ENCODE measurements at regions not wholly inside any gene's neighbourhood (a gene's known extent, or its start where the extent isn't known, plus 50 kb on each side); places are given as distances from the start of the nearest gene placed in this dataset.

GRCh38 chr2:147373800-147374422 is 470.9 kb upstream of the ACVR2A start:
- Histone ChIP-seq H3K27ac (ENCODE audit: low read length) (no peak overlapping the region), H3K4me1 (ENCODE audit: insufficient read depth, low read length) (no peaks in the 10 kb centered on the region), H3K9ac (ENCODE audit: low read depth, low read length) (no peak overlapping the region), H3K4me3 (ENCODE audit: low read length) (no peak overlapping the region), H3K9me3 (ENCODE audit: insufficient read depth, low read depth, low read length) (no peaks in the 10 kb centered on the region; the same call in 1 of the 2 replicates), H3K27me3 (ENCODE audit: insufficient read depth, low read length) (no peaks in the 10 kb centered on the region), H3K36me3 (ENCODE audit: insufficient read depth, low read depth, low read length) (no peaks in the 10 kb centered on the region)

GRCh38 chr2:147368306-147368705 is 476.5 kb upstream of the ACVR2A start:
- H3K4me1 ChIP-seq (ENCODE audit: insufficient read depth, low read length): no peaks in the 10 kb centered on the region
- no peak overlapping the region for H3K4me3 ChIP-seq (ENCODE audit: low read length)
- H3K9me3 ChIP-seq (ENCODE audit: insufficient read depth, low read depth, low read length): no peaks in the 10 kb centered on the region; the same call in 1 of the 2 replicates
- no peaks in the 10 kb centered on the region for H3K36me3 ChIP-seq (ENCODE audit: insufficient read depth, low read depth, low read length)
- no peak overlapping the region for H3K9ac ChIP-seq (ENCODE audit: low read depth, low read length)
- H3K27me3 ChIP-seq (ENCODE audit: insufficient read depth, low read length): no peaks in the 10 kb centered on the region
- H3K27ac ChIP-seq (ENCODE audit: low read length): no peak overlapping the region

GRCh38 chr2:147366279-147366678 is 478.6 kb upstream of the ACVR2A start:
- no peaks in the 10 kb centered on the region for H3K36me3 ChIP-seq (ENCODE audit: insufficient read depth, low read depth, low read length)
- H3K4me3 ChIP-seq (ENCODE audit: low read length): no peak overlapping the region
- no peaks in the 10 kb centered on the region for H3K27me3 ChIP-seq (ENCODE audit: insufficient read depth, low read length)
- no peaks in the 10 kb centered on the region; the same call in 1 of the 2 replicates for H3K9me3 ChIP-seq (ENCODE audit: insufficient read depth, low read depth, low read length)
- no peak overlapping the region for H3K27ac ChIP-seq (ENCODE audit: low read length)
- H3K4me1 ChIP-seq (ENCODE audit: insufficient read depth, low read length): no peaks in the 10 kb centered on the region
- H3K9ac ChIP-seq (ENCODE audit: low read depth, low read length): no peak overlapping the region

DNA sequence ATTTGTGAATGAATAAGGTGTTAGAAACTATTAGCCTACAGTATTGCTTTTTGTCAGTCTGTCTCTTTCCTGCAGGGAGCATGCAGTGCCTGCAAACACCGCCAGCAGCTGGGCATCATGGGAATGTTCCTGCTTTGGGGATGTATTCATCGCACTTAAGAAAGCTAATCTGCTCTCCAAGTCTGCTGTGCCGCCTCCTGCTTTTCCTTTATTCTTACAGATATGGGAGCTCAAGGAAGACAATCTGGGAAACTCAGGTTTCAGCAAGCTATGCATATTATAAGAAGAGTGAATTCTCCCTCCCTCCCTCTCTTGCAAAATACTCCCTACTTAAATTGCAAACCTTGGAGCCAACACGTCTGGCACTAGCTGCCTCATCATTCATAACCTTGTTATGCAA is 479.2 kb upstream of the ACVR2A start:
- no peaks in the 10 kb centered on the region; the same call in 1 of the 2 replicates for H3K9me3 ChIP-seq (ENCODE audit: insufficient read depth, low read depth, low read length)
- no peak overlapping the region for H3K27ac ChIP-seq (ENCODE audit: low read length)
- H3K27me3 ChIP-seq (ENCODE audit: insufficient read depth, low read length): no peaks in the 10 kb centered on the region
- no peaks in the 10 kb centered on the region for H3K36me3 ChIP-seq (ENCODE audit: insufficient read depth, low read depth, low read length)
- H3K9ac ChIP-seq (ENCODE audit: low read depth, low read length): no peak overlapping the region
- no peak overlapping the region for H3K4me3 ChIP-seq (ENCODE audit: low read length)
- no peaks in the 10 kb centered on the region for H3K4me1 ChIP-seq (ENCODE audit: insufficient read depth, low read length)

DNA sequence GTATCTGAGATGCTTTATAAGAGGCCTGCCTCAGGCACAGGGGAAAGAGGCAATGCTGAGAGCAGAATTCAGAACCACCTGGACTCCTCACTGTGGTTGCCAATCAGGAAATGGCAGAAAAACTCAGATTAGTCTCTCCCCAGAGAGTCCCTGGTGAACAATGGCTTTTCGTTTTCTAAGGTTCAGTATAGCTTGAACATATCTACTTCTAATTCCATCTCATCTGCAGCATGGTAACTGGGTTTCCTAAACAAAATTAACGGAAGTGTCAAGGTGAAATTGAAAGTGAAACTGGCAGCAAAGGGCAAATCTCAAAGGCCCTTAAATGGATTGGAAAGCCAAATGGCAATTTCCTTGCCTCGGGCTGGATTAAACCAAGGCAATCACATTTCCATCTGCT is 480.2 kb upstream of the ACVR2A start:
- Histone ChIP-seq H3K9me3 (ENCODE audit: insufficient read depth, low read depth, low read length) (no peaks in the 10 kb centered on the region), H3K4me1 (ENCODE audit: insufficient read depth, low read length) (no peaks in the 10 kb centered on the region), H3K27ac (ENCODE audit: low read length) (no peak overlapping the region), H3K4me3 (ENCODE audit: low read length) (no peak overlapping the region), H3K27me3 (ENCODE audit: insufficient read depth, low read length) (no peaks in the 10 kb centered on the region), H3K36me3 (ENCODE audit: insufficient read depth, low read depth, low read length) (no peaks in the 10 kb centered on the region), H3K9ac (ENCODE audit: low read depth, low read length) (no peak overlapping the region)

GRCh38 chr2:147363181-147363580 is 481.6 kb upstream of the ACVR2A start:
- no peaks in the 10 kb centered on the region for H3K9me3 ChIP-seq (ENCODE audit: insufficient read depth, low read depth, low read length)
- H3K4me3 ChIP-seq (ENCODE audit: low read length): no peak overlapping the region
- no peak overlapping the region for H3K9ac ChIP-seq (ENCODE audit: low read depth, low read length)
- H3K27ac ChIP-seq (ENCODE audit: low read length): no peak overlapping the region
- H3K36me3 ChIP-seq (ENCODE audit: insufficient read depth, low read depth, low read length): no peaks in the 10 kb centered on the region
- H3K27me3 ChIP-seq (ENCODE audit: insufficient read depth, low read length): no peaks in the 10 kb centered on the region
- no peaks in the 10 kb centered on the region for H3K4me1 ChIP-seq (ENCODE audit: insufficient read depth, low read length)

DNA sequence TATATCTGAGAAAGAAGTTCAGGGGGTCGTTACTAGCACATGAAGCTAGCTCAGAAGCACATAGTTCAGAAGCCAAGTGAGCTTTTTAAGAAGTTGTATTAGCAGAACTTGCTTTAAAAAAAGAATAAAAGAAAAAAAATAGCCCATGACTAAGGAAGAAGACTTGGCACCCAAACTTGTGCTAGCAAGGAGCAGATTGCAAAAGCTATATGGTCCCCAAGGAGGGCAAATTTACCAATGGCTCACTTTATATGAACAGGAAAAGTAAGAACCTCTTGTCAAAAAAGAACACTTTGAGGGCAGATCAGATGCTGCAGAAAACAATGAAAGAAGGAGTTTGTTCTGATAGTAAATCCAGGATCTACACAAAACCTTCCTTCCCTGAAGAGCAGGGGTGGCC is 486.5 kb upstream of the ACVR2A start:
- Histone ChIP-seq H3K4me3 (ENCODE audit: low read length) (no peak overlapping the region), H3K9ac (ENCODE audit: low read depth, low read length) (no peak overlapping the region), H3K36me3 (ENCODE audit: insufficient read depth, low read depth, low read length) (no peaks in the 10 kb centered on the region), H3K27ac (ENCODE audit: low read length) (no peak overlapping the region), H3K27me3 (ENCODE audit: insufficient read depth, low read length) (no peaks in the 10 kb centered on the region), H3K4me1 (ENCODE audit: insufficient read depth, low read length) (no peaks in the 10 kb centered on the region), H3K9me3 (ENCODE audit: insufficient read depth, low read depth, low read length) (no peaks in the 10 kb centered on the region)

- H3K4me1 ChIP-seq (ENCODE audit: insufficient read depth, low read length): no peaks in the 10 kb centered on the region; the same call in 1 of the 2 replicates
- no peaks in the 10 kb centered on the region for H3K27me3 ChIP-seq (ENCODE audit: insufficient read depth, low read length)
- no peak overlapping the region for H3K27ac ChIP-seq (ENCODE audit: low read length)
- H3K4me3 ChIP-seq (ENCODE audit: low read length): no peak overlapping the region
- H3K9ac ChIP-seq (ENCODE audit: low read depth, low read length): no peak overlapping the region
- H3K9me3 ChIP-seq (ENCODE audit: insufficient read depth, low read depth, low read length): no peaks in the 10 kb centered on the region
- no peaks in the 10 kb centered on the region for H3K36me3 ChIP-seq (ENCODE audit: insufficient read depth, low read depth, low read length)
Observed at GRCh38 chr2:147356157-147356556, 488.7 kb upstream of the ACVR2A start.

DNA sequence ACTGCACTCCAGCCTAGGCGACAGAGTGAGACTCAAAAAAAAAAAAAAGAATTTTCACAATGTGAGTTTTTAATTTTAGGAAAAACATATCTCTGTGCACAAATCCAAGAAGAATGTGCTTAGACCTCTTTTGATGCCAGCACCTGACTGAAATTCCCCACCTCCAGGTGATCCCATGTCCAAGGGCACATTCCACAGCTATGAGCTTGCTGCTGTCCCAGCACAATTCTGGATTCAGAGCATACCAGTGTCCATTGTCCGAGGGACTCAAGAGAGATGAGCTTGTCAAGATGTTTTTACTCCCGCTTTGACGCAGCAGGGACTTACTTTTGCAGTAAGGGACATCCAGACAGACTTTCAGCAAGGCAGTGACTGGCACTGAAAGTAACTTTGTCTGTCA is 489.1 kb upstream of the ACVR2A start:
- no peaks in the 10 kb centered on the region for H3K36me3 ChIP-seq (ENCODE audit: insufficient read depth, low read depth, low read length)
- no peaks in the 10 kb centered on the region; the same call in 1 of the 2 replicates for H3K4me1 ChIP-seq (ENCODE audit: insufficient read depth, low read length)
- H3K27me3 ChIP-seq (ENCODE audit: insufficient read depth, low read length): no peaks in the 10 kb centered on the region
- H3K9ac ChIP-seq (ENCODE audit: low read depth, low read length): no peak overlapping the region
- no peak overlapping the region for H3K27ac ChIP-seq (ENCODE audit: low read length)
- no peaks in the 10 kb centered on the region for H3K9me3 ChIP-seq (ENCODE audit: insufficient read depth, low read depth, low read length)
- no peak overlapping the region for H3K4me3 ChIP-seq (ENCODE audit: low read length)

DNA sequence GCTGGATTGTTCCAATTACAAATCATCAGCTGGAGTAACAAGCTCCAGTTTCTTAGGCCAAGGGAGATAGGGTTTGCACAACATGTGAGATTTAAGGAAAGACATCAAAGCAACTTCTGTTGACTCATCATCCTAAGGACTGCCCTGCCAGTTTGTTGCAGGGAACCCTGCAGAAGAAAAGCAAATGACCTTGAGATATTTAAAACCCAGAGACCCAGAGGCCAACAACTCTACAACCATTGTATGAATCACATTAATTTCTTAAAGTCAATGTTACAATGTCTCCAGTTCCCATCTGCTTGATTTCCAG is 491.8 kb upstream of the ACVR2A start:
- no peaks in the 10 kb centered on the region for H3K27me3 ChIP-seq (ENCODE audit: insufficient read depth, low read length)
- H3K9me3 ChIP-seq (ENCODE audit: insufficient read depth, low read depth, low read length): no peaks in the 10 kb centered on the region
- no peak overlapping the region for H3K4me3 ChIP-seq (ENCODE audit: low read length)
- no peaks in the 10 kb centered on the region for H3K36me3 ChIP-seq (ENCODE audit: insufficient read depth, low read depth, low read length)
- H3K4me1 ChIP-seq (ENCODE audit: insufficient read depth, low read length): no peaks in the 10 kb centered on the region; the same call in 1 of the 2 replicates
- H3K27ac ChIP-seq (ENCODE audit: low read length): no peak overlapping the region
- no peak overlapping the region for H3K9ac ChIP-seq (ENCODE audit: low read depth, low read length)

GRCh38 chr2:147352264-147353071 is 492.4 kb upstream of the ACVR2A start:
- H3K9ac ChIP-seq (ENCODE audit: low read depth, low read length): no peak overlapping the region

DNA sequence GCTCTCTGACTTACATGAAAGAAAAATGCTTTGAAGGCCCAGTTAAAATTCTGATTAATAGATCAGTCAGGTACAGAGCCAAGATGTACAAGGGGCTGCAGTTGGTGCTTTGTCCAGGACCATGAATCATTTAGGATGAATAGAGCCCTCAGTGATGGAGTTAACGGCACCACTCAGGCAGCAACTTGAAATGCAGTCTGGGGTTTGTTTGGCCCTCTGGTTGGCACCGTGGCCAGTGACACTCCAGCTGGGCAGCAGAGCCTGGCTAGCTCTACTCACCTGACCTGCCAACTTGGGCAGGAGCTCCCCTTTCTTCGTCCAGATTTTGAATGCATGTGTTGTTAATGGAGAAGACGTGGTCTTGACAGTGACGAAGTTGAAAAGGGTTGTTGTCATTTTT is 493.0 kb upstream of the ACVR2A start:
- H3K9ac ChIP-seq (ENCODE audit: low read depth, low read length): no peak overlapping the region
- H3K9me3 ChIP-seq (ENCODE audit: insufficient read depth, low read depth, low read length): no peaks in the 10 kb centered on the region
- no peaks in the 10 kb centered on the region; the same call in 1 of the 2 replicates for H3K4me1 ChIP-seq (ENCODE audit: insufficient read depth, low read length)
- no peaks in the 10 kb centered on the region for H3K36me3 ChIP-seq (ENCODE audit: insufficient read depth, low read depth, low read length)
- no peak overlapping the region for H3K4me3 ChIP-seq (ENCODE audit: low read length)
- no peak overlapping the region for H3K27ac ChIP-seq (ENCODE audit: low read length)
- no peaks in the 10 kb centered on the region for H3K27me3 ChIP-seq (ENCODE audit: insufficient read depth, low read length)

More at GRCh38 chr2:147352264-147353071, 492.4 kb upstream of the ACVR2A start:
- no peaks in the 10 kb centered on the region for H3K27me3 ChIP-seq (ENCODE audit: insufficient read depth, low read length)
- no peaks in the 10 kb centered on the region for H3K9me3 ChIP-seq (ENCODE audit: insufficient read depth, low read depth, low read length)
- no peaks in the 10 kb centered on the region; the same call in 1 of the 2 replicates for H3K4me1 ChIP-seq (ENCODE audit: insufficient read depth, low read length)
- H3K36me3 ChIP-seq (ENCODE audit: insufficient read depth, low read depth, low read length): no peaks in the 10 kb centered on the region
- H3K4me3 ChIP-seq (ENCODE audit: low read length): no peak overlapping the region
- H3K27ac ChIP-seq (ENCODE audit: low read length): no peak overlapping the region
